Dermis microvascular lymphatic vessel endothelial cell (primary cell): ENCODE measurements at regions not wholly inside any gene's neighbourhood (a gene's known extent, or its start where the extent isn't known, plus 50 kb on each side); places are given as distances from the start of the nearest gene placed in this dataset.

Experiments
- DNase-seq, 2 donors: peaks; one replicate each; pipeline versions ENCODE4 v3.0.0 to v3.0.0-alpha.2; 2010; ENCODE audit warnings: low read depth in 2 of 2

DNA sequence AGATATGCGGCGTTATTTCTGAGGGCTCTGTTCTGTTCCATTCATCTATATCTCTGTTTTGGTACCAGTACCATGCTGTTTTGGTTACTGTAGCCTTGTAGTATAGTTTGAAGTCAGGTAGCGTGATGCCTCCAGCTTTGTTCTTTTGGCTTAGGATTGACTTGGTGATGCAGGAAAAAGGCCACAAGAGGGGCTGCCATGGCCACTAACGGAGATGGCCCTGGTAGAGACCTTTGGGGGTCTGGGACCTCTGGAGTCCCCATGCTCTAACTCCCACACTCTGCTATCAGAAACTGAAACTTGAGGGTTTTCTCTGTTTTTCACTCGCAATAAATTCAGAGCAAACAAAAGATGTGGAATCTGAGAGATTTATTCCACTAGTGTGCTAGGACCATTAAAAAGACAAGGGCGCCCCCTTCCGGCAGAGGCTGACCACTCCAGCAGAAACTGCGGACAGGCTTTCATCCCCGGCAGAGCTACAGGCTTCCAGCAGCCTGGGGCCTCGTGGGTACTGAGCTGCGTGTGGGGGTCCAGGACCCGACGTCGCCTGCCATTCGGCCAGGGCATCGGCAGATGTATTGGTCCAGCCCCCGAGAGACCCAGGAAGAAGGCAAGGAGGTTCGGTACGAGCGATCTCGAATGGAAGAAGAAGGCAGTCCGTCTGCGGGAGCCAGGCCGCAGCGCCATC lies 775.1 kb downstream of the EPHA7 start:
- DNase-seq: peak; percentile 32 to 71

DNA sequence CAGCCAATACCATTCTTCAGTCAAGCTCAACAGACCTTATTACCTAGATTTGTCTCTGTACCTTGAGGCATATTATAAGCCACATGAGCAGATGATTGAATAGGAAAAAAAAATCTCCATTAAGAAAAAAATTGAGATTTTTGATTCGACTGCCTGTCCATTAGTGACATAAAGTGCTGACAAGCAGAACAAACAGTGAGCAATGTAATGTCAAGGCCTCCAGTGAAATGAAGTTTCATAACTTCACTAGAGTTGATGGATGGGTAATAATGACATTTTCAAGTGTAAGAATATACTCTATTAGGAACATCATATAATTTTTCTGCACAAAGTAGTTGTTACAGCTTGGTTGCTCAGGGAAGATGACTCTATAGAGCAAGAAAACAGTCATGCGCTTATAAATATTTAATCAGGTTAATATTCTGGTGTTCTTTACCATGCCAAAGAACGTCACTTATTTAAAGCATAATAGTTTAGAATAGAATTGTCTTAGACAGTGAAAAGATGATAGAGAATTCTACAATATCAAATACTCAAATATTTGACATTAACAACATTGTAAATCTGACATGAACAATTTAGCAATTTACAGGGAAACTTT lies 783.7 kb downstream of the EPHA7 start:
- DNase-seq: no peak

DNA sequence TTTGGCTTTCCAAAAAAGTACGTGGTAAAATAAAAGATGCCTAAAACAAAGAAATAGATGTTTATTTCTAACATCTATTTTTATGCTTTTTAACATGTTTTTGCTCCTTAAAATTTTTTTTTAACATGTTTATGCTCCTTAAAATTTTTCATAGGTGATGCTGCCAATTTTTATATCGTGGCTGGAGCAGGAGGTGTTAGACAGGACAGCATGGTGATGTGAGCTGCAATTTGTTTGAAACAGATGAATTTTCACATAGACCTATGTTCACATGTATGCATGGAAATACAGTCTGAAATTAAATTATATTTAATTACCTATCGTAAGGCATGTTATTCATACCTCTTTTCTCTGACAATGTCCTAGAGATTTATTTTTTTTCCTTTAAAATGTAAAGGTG lies 784.8 kb downstream of the EPHA7 start:
- DNase-seq: no peak

DNA sequence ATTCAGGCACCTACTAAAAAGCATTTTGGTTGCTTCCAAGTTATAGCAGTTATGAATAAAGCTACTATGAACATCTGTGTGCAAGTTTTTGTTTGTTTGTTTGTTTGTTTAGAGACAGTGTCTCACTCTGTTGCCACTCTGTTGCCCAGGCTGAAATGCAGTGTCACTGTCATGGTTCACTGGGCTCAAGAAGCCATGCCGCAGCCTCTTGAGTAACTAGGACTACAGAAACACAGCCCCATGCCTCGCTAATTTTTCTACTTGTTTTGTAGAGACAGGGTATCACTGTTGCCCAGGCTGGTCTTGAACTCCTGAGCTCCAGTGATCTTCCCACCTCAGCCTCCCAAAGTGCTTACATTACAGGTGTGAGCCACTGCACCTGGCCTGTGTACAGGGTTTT lies 795.9 kb downstream of the EPHA7 start:
- no peak for DNase-seq

DNA sequence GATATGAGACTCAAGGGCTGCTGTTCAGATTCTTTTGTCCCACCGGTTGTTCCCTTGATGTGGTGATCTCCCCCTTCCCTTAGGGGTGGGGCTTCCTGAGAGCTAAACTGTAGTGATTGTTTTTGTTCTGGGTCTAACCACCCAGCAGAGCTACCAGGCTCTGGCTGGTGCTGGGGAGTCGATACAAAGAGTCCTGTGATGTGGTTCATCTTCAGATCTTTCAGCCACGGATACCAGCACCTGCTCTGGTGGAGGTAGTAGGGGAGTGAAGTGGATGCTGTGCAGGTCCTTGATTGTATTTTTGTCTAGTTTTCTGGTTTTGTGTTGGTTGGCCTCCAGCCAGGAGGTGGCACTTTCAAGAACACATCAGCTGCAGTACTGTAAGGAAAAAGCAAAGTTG lies 801.6 kb downstream of the EPHA7 start:
- no peak for DNase-seq

DNA sequence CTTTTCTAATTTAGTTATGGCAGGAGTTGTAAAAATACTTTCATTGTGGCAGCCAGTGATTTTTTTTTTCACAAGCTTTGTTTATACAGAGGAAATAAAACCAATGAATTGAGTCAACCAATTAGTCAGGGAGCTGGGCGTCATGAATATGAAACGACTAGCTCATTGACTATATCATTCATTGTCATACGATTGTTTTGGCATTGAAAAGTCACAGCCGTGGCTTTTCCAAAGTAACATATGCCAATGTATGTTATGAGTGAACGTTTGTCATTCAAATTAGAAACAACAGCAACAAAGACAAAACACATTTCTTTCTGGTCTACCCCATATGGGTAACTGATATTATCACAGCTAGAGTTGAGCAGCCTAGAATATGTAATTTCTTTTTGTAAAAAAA lies 810.6 kb downstream of the EPHA7 start:
- DNase-seq: peak in 1 of 2 donors; percentile 2

DNA sequence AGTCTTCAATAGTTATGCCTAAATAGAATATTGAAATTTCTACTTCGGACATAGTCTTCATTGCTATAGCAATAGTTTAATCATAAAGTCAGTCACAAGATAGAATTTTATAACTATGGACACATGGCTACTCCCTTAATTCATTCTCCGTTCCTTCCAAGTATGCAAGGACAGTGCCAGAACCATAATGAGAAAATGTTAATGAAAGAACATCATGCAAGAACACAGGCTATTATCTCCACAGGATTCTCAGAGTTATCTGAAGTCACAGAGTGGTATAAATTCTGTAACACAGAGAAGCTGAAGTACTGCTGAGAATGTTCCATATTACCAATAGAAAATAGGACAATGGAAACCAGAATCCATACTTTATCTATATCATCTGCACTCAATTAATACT lies 826.2 kb downstream of the EPHA7 start:
- no peak for DNase-seq

DNA sequence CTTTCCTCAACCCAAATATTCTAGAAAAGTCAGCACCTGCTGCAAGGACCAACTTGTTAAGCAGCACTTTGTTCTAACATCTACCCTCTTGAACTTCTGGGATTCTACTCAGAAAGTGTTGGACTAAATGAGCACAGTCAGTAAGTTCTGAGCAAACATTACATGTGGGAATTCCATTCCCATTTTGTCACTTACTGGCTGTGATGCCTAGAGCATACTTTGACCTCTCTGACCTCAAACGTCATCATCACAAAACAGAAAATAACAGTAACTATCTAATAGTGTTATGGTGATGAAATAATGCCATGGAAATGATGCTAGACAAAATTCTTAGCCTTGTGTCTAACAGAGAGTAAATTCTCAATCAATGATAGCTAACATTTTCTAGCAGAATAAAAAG lies 829.4 kb downstream of the EPHA7 start:
- DNase-seq: peak in 1 of 2 donors; percentile 30

DNA sequence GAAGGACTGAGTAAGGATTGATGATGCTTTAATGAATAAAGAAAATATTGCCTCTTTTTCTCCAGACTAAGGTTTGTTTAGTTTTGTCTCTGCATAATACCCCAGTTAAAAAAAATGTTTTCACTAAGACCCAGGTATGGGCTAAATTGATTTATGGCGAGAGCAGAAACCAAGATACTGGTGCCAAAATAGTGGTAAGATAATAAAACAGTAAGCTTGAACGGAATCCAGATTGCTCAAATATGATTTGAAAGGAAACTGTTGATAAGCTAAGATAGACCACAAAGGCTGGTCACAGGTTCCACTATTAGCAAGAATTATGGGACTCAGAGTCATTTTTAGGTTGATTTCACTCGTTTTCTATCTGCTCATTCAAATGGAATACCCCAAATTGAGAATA lies 831.2 kb downstream of the EPHA7 start:
- no peak for DNase-seq

DNA sequence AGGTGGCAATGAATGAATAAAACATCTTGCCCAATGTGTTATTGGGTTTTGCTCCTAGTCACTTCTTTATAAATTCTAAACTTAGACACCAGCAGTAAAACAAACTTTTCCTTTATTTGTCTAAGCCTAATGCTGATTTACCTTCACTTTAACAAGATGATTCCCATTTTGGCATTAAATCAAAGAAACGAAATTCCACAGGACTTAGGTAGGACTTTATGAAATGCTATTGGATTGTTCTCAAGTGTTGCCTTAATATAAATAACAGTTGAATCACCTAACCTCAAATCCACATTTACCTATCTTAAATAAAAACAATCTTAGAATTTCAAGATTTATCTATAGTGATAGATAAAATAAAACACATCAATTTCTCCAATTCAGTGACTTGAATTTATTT lies 831.8 kb downstream of the EPHA7 start:
- no peak for DNase-seq

DNA sequence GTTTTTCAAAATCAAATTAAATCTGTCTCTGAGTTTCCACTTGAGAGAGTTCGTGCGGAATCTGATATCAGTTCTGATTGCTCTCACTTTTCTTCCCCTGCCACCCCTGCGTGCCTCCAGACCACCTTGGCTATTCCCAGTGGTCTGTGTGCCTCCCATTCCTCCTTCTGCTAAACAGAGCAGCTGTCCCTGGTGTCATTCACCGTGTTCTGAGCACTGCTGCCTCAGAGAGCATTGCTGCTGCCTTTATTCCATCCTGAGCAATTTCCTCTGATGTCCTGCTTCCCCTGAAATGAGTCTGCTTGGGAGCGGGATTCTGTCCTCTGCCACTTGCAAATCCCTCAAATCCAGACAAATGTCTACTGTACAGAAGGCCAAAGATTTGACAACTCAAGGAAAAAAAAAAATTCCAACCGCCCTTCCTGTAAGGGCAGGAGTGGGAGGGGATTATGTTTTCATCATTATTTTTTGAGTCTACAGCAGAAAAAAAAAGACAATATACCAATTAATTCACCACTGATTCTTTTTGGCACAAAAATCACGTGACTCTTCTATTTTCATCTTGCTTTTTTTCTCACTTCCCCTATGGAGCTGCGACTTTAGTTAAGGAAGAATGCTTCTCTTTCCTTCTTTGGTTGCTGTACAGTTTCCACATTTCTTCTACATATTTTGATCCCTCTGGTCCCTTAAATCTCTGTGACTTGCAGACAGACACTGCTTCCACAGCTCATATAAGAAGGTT lies 833.0 kb downstream of the EPHA7 start:
- DNase-seq: no peak

DNA sequence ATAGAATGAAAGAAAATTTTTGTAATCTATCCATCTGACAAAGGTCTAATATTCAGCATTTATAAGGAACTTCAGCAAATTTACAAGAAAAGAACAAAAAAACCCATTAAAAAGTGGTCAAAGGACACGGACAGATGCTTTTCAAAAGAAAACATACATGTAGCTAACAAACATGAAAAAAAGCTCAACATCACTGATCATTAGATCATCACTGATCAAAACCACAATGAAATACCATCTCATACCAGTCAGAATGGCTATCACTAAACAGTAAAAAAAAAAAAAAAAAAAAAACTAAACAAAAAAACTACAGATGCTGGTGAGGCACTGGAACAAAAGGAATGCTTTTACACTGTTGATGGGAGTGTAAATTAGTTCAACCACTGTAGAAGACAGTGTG lies 837.1 kb downstream of the EPHA7 start:
- no peak for DNase-seq

DNA sequence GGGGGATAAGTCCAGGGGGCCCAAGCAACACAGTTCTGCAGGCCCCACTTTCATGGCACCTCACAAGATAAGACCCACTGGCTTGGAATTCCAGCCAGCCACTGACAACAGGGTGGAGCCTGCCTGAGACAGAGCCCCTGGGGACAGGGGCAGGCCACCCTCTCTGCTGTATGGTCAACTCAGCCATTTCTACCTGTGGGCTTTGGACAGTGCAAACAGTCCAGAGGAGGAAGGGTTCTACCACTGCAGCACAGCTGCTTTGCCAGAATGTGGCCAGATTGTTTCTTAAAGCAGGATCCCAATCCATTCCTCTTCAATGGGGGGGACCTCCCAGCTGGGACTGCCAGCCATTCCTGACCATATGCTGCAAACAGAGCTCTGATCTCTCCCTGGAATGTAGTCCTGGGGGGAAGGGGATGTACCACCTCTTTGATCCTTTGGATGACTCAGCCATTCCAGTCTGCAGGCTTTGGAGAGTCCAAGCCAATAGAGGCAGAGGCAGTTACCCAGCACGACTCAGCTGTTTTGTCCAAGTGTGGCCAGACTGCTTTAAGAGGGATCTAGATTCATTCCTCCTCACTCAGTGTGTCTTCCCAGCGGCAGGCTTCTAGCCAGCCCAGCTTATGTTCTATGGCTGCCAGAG lies 842.2 kb downstream of the EPHA7 start:
- DNase-seq: peak in 1 of 2 donors; percentile 25

DNA sequence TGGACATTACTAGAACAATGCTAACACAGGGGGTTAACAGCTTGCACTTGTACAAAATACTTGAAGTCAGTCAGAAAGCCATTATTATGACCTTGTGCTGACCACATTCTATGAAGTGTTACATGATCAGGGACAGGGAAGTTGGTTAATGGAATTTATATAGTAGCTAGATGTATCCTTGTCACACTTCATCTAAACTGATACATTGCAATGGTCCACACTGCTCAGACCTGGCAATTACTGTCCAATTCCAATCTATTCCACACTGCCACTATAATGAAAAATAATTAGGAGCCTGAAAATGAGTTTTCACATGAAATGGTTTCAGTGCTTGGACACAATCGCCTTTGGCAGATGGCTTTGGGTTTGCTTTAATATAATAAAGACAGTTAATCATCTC lies 850.8 kb downstream of the EPHA7 start:
- DNase-seq: no peak

DNA sequence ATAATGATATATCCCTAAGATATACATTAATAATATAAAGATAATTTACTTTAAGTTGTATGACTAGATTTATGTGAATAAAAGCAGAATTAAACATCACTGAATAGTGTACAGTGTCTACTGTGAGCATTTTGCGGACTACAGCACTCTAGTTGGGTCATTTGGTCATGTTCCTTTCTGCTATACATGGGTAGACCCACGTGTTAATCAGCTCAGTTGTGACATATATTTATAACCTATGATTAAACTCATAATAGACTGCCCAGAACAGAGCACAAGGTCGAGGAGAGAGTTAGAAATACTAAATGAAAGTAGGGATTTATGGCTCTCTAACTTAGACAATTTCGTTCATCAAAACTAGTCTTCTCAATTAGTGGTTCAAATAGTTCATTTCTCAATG lies 852.7 kb downstream of the EPHA7 start:
- DNase-seq: no peak

DNA sequence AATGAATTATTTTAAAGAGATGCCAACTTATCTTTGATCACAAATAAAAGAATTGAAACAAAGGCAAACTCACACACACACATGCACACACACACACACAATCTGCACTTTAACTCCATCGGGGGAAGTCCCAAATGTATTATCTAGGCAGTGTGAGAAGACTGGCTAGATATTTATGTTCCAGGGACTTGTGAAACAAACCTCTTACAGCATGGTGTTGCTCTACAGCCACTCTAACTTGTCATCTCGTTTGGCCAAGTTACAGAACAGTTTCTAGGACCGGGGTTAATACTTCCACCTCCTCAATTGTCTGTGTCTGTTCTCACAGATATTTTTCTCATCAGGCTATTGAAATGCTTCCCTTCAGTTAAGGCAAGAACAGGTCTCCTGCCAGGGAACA lies 855.0 kb downstream of the EPHA7 start:
- no peak for DNase-seq

DNA sequence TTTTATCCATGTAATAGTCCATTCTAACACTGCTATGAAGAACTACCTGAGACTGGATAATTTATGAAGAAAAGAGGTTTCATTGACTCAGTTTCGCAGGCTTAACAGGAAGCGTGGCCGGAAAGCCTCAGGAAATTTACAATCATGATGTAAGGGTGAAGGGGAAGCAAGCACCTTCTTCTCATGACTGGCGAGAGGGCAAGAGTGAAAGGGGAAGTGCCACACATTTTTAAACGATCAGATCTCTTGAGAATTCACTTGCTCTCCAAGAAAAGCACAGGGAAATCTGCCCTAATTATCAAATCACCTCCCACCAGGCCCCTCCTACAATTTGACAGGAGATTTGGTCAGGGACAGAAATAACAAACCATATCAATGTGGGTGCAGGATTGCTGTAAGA lies 859.7 kb downstream of the EPHA7 start:
- no peak for DNase-seq

DNA sequence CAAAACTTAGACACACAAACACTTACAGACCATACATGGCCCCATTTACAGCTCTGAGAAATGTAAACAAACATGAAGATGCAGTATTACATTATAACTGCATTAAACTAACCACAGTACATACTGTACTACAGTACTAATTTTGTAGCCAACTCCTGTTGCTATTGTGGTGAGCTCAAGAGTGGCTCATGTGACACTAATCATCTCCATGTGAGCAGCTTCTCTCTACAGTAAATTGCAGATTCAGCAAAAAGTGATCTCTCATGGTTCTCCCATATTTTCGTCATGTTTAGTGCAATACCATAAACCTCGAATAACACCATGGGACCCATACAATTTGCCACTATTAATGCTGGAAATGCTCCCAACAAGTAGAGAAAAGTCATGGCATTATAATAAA lies 860.4 kb downstream of the EPHA7 start:
- no peak for DNase-seq

DNA sequence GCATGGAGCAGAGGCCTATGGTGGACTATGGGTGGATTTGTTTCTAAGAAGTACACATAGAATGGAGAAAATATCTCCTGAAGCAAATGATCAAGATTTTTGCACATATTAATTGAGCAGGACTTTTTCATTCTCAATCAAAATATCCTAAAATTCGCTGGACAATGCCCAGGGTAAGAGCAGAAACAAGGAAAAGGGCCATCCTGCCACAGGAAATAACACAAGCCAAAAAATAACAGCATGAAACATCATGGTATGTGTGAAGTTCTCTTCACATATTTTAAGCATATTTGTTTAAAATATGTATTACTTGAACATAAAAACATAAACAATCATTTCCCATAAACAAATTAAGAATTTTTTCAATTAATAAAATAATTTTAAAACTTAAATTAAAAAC lies 868.9 kb downstream of the EPHA7 start:
- peak in 1 of 2 donors; percentile 47 for DNase-seq

DNA sequence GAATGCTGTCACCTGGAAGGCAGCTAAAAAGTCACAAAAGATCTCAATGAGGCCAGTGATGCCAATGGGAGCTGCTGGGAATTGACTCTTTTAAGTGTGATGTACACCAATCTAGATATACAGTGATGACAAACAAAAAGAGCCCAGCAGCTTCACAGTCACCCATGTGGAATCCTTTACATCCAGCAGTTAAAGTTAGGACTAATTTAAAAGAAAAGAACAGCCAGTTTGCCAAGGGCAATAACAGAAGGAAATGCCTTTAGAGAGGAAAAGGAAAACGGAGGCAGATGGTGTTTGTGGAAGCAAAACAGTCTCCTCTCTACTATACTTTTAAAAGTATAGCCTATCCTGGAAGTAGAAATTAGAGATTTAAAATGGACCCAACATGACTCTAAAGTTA lies 873.5 kb downstream of the EPHA7 start:
- DNase-seq: peak; percentile 89 to 95

DNA sequence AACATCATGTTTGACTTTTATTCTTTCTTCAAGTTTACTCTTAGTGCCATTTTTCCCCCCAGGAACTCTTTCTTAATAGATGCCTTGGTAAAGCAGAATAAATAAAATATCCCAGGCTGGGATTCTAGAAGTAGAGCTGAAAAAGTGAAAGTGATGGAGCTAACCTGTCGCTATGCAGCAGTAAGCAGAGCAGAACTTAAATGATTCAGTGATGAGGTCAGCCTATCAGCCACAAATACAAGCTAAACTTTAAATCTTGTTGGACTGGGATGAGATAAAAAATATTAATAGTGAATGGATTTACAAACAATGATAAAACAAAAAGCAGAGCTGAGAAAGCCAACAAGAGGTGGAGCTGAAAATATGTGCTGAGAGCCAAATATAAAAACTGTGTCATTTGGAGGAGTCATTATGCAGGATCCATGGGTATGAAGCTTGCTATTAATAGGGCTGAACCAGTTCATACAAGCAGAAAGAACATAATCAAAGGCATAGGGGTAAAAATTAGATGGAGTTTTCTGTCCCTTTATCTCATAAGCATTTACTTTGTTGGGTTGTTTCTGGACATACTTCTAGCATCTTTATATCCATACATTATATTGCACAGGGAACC lies 877.8 kb downstream of the EPHA7 start:
- DNase-seq: peak in 1 of 2 donors; percentile 20

DNA sequence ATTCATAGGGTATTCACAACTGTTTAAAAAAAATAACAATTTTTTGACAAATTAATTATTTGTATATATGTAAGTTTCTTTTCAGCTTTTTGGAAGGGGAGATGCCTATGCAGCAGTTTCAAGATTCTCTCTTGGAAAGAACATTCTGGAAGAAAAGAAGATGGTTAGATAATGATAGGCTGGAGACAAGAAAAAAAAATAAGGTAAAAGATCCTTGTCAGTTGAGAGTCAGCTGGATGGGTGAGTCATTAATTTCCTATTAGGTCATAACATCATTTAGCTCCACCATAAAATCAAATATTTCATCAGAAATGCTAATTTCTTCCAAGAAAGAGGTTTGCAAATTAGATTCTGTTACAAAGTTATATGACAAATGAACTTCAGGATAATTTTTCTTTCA lies 880.4 kb downstream of the EPHA7 start:
- DNase-seq: peak in 1 of 2 donors; percentile 68
